A549 (cell line): ENCODE measurements at regions not wholly inside any gene's neighbourhood (a gene's known extent, or its start where the extent isn't known, plus 50 kb on each side); places are given as distances from the start of the nearest gene placed in this dataset.
"Not testable (repeated sequence)": the region's sequence is repeated elsewhere in the genome, so short reads cannot be mapped to it uniquely, and the experiment has no call there.

Experiments used
- ATAC-seq, 2 experiments: fragments of 200-7000 bp in 1 of 2; fragments of >200 bp in 1 of 2; cut with Nextera tagmentation in 1 of 2; cut with Tn5 transposase in 1 of 2; 3 replicates each; pipeline versions ENCODE4 v1.8.0 to v1.9.1; 2018 to 2020; ENCODE audit warnings: mild to moderate bottlenecking in 1 of 2, moderate library complexity in 1 of 2
- CTCF ChIA-PET: fragments of 300-600 bp; sonication (Branson Sonifier 250); formaldehyde crosslinking; extraction: SDS; loops from one replicate; lab custom pipeline; 2021; ENCODE audit warnings: antibody characterized with exemption, inconsistent platforms; lab: Yijun Ruan, JAX
- POLR2A ChIA-PET: fragments of 350-600 bp; formaldehyde crosslinking; extraction: SDS; loops from one replicate; lab custom pipeline; 2021; ENCODE audit warnings: antibody characterized with exemption, inconsistent platforms; lab: Yijun Ruan, JAX
- DNase-seq, 2 experiments: peaks; one replicate each; pipeline versions ENCODE4 v3.0.0 to v3.0.0-alpha.2; 2011 to 2016; ENCODE audit warnings: low read depth in 1 of 2, low spot score in 1 of 2
- FAIRE-seq: peaks from 2 replicates; lab custom pipeline; 2011; peaks lifted over from hg19 to GRCh38; lab: Jason Lieb, UNC
- H3K27ac ChIP-seq, 2 experiments: fragments of >200 bp; sonication (Bioruptor Twin); formaldehyde crosslinking; 3 replicates each; pipeline ENCODE4 v1.5.1; 2016 to 2017
- H3K4me1 ChIP-seq: fragments of >200 bp; sonication (Bioruptor Twin); formaldehyde crosslinking; 3 replicates; pipeline ENCODE4 v1.6.1; 2016
- H3K4me2 ChIP-seq: fragments of >200 bp; sonication (Bioruptor Twin); formaldehyde crosslinking; 3 replicates; pipeline ENCODE4 v1.6.1; 2016
- H3K4me3 ChIP-seq: fragments of >200 bp; sonication (Bioruptor Twin); formaldehyde crosslinking; 3 replicates; pipeline ENCODE4 v1.5.1; 2016
- H3K9me3 ChIP-seq: fragments of >200 bp; sonication (Bioruptor Twin); formaldehyde crosslinking; 3 replicates; pipeline ENCODE4 v1.6.1; 2016
- EHMT2 ChIP-seq: fragments of 200-600 bp; sonication (generic); IDR thresholded peaks from 2 replicates; pipeline ENCODE4 v1.6.1; 2016; ENCODE audit warnings: antibody characterized with exemption, low read depth, mild to moderate bottlenecking, moderate library complexity
- FOSB ChIP-seq: fragments of 250-450 bp; sonication (Bioruptor Pico); IDR thresholded peaks from 2 replicates; pipeline ENCODE4 v1.5.0; 2020; ENCODE audit warnings: mild to moderate bottlenecking, moderate library complexity
- FOSL2 ChIP-seq, 2 experiments: fragments of 450-650 bp in 1 of 2; fragments of >200 bp in 1 of 2; sonication (Bioruptor Twin) in 1 of 2; formaldehyde crosslinking; IDR thresholded peaks; 2 replicates each; pipeline versions ENCODE4 v1.5.0 to v1.6.1; 2016 to 2020; ENCODE audit warnings: mild to moderate bottlenecking in 1 of 2, moderate library complexity in 1 of 2
- HEYL ChIP-seq: fragments of 250-450 bp; sonication (Bioruptor Pico); IDR thresholded peaks from 2 replicates; pipeline ENCODE4 v1.8.0; 2021; ENCODE audit warnings: mild to moderate bottlenecking, moderate library complexity
- HOXA7 ChIP-seq: fragments of 250-450 bp; sonication (Bioruptor Pico); IDR thresholded peaks from 2 replicates; pipeline ENCODE4 v1.5.0; 2020; ENCODE audit warnings: mild to moderate bottlenecking, moderate library complexity
- HOXB13 ChIP-seq: fragments of 250-450 bp; sonication (Bioruptor Pico); IDR thresholded peaks from 2 replicates; pipeline ENCODE4 v1.5.0; 2020; ENCODE audit warnings: low read depth, mild to moderate bottlenecking, moderate library complexity
- MAFK ChIP-seq: fragments of 450-650 bp; IDR thresholded peaks from 2 replicates; pipeline ENCODE4 v1.6.1; 2014; ENCODE audit not compliant: partially characterized antibody
- NPAS2 ChIP-seq: fragments of 250-450 bp; sonication (Bioruptor Pico); IDR thresholded peaks from 2 replicates; pipeline ENCODE4 v1.8.0; 2022; ENCODE audit warnings: mild to moderate bottlenecking, moderate library complexity, borderline replicate concordance
- PHF8 ChIP-seq: fragments of 200-600 bp; sonication (generic); IDR thresholded peaks from 2 replicates; pipeline ENCODE4 v1.6.1; 2016; ENCODE audit warnings: low read depth, mild to moderate bottlenecking, antibody characterized with exemption, moderate library complexity, borderline replicate concordance
- RAD21 ChIP-seq, 2 experiments: fragments of >200 bp in 1 of 2; sonication (Bioruptor Twin) in 1 of 2; formaldehyde crosslinking in 1 of 2; IDR thresholded peaks in 1 of 2; conservative IDR thresholded peaks in 1 of 2; 2 replicates in 1 of 2; 3 replicates in 1 of 2; pipeline ENCODE4 v1.6.1; 2012 to 2018; ENCODE audit warnings: inconsistent platforms in 1 of 2
- RNF2 ChIP-seq: fragments of 200-600 bp; sonication (generic); IDR thresholded peaks from 2 replicates; pipeline ENCODE4 v1.6.1; 2016; ENCODE audit warnings: low read depth, mild to moderate bottlenecking, antibody characterized with exemption, moderate library complexity, borderline replicate concordance
- SREBF2 ChIP-seq: fragments of 450-650 bp; IDR thresholded peaks from 2 replicates; pipeline ENCODE4 v1.6.1; 2014; ENCODE audit warnings: mild to moderate bottlenecking, moderate library complexity
- ZC3H11A ChIP-seq: fragments of 450-650 bp; IDR thresholded peaks from 2 replicates; pipeline ENCODE4 v1.6.1; 2014; ENCODE audit warnings: antibody characterized with exemption, mild to moderate bottlenecking
- ZNF302 ChIP-seq: fragments of 250-450 bp; sonication (Bioruptor Pico); IDR thresholded peaks from 2 replicates; pipeline ENCODE4 v1.9.0; 2021; ENCODE audit warnings: inconsistent platforms, mild to moderate bottlenecking, moderate library complexity
- ZSCAN20 ChIP-seq: fragments of 250-450 bp; sonication (Bioruptor Pico); IDR thresholded peaks from 2 replicates; pipeline ENCODE4 v1.8.0; 2022; ENCODE audit warnings: mild to moderate bottlenecking, moderate library complexity
- WGBS: methylation state at CpG from one replicate; pipeline ENCODE4 v1.1.6; 2017; ENCODE audit errors: missing lambda C conversion rate; 5-methylcytosine and 5-hydroxymethylcytosine counted together
- TF ChIP-seq, protein P1 (sequence below): IDR thresholded peaks from 2 replicates; pipeline ENCODE4 v1.6.1; 2012
- TF ChIP-seq, protein P2 (sequence below): fragments of 450-650 bp; IDR thresholded peaks from 2 replicates; pipeline ENCODE4 v1.6.1; 2014; ENCODE audit warnings: antibody characterized with exemption
- TF ChIP-seq, protein P3 (sequence below): fragments of >200 bp; sonication (Bioruptor Twin); formaldehyde crosslinking; IDR thresholded peaks from 3 replicates; pipeline ENCODE4 v1.6.1; 2016
- TF ChIP-seq, protein P4 (sequence below): fragments of 200-600 bp; sonication (generic); IDR thresholded peaks from 2 replicates; pipeline ENCODE4 v1.6.1; 2016; ENCODE audit warnings: antibody characterized with exemption, mild to moderate bottlenecking, moderate library complexity

DNA sequence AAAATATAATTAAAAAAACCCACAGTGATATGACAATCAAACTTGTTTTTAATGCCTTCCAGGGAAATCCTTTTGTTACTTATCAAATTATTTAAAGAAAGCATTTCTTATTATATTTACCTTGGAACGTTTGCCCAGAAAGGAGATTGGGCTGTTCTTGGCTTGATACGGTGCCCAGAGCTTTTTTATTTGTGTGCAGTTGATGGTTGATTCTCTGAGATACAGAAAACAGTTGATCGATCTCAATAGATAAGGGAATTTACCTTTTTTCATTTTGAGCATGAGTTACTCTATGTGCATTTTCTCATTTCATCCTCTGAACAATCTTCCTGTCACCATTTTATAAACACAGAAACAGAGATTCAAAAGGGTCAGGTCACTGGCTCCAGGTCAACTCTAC, 72.5 kb upstream of the NEDD9 start:
- no peak for TF ChIP-seq RAD21 (conservative IDR thresholded peaks at IDR 0.05 in 1 of 2, IDR thresholded peaks at IDR 0.05 in 1 of 2)
- TF ChIP-seq MAFK: no peak
- TF ChIP-seq, protein P1, sequence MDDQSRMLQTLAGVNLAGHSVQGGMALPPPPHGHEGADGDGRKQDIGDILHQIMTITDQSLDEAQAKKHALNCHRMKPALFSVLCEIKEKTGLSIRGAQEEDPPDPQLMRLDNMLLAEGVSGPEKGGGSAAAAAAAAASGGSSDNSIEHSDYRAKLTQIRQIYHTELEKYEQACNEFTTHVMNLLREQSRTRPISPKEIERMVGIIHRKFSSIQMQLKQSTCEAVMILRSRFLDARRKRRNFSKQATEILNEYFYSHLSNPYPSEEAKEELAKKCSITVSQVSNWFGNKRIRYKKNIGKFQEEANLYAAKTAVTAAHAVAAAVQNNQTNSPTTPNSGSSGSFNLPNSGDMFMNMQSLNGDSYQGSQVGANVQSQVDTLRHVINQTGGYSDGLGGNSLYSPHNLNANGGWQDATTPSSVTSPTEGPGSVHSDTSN: no peak
- TF ChIP-seq ZC3H11A: no peak
- TF ChIP-seq HEYL (CRISPR knock-in tag): no peak
- TF ChIP-seq, protein P2, sequence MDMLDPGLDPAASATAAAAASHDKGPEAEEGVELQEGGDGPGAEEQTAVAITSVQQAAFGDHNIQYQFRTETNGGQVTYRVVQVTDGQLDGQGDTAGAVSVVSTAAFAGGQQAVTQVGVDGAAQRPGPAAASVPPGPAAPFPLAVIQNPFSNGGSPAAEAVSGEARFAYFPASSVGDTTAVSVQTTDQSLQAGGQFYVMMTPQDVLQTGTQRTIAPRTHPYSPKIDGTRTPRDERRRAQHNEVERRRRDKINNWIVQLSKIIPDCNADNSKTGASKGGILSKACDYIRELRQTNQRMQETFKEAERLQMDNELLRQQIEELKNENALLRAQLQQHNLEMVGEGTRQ: no peak
- no peak for TF ChIP-seq FOSB (CRISPR knock-in tag)
- TF ChIP-seq HOXA7 (CRISPR knock-in tag): no peak
- TF ChIP-seq, protein P3, sequence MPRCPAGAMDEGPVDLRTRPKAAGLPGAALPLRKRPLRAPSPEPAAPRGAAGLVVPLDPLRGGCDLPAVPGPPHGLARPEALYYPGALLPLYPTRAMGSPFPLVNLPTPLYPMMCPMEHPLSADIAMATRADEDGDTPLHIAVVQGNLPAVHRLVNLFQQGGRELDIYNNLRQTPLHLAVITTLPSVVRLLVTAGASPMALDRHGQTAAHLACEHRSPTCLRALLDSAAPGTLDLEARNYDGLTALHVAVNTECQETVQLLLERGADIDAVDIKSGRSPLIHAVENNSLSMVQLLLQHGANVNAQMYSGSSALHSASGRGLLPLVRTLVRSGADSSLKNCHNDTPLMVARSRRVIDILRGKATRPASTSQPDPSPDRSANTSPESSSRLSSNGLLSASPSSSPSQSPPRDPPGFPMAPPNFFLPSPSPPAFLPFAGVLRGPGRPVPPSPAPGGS: no peak
- no peak for TF ChIP-seq SREBF2
- TF ChIP-seq NPAS2 (CRISPR knock-in tag): no peak
- TF ChIP-seq RNF2: no peak
- TF ChIP-seq, protein P4, sequence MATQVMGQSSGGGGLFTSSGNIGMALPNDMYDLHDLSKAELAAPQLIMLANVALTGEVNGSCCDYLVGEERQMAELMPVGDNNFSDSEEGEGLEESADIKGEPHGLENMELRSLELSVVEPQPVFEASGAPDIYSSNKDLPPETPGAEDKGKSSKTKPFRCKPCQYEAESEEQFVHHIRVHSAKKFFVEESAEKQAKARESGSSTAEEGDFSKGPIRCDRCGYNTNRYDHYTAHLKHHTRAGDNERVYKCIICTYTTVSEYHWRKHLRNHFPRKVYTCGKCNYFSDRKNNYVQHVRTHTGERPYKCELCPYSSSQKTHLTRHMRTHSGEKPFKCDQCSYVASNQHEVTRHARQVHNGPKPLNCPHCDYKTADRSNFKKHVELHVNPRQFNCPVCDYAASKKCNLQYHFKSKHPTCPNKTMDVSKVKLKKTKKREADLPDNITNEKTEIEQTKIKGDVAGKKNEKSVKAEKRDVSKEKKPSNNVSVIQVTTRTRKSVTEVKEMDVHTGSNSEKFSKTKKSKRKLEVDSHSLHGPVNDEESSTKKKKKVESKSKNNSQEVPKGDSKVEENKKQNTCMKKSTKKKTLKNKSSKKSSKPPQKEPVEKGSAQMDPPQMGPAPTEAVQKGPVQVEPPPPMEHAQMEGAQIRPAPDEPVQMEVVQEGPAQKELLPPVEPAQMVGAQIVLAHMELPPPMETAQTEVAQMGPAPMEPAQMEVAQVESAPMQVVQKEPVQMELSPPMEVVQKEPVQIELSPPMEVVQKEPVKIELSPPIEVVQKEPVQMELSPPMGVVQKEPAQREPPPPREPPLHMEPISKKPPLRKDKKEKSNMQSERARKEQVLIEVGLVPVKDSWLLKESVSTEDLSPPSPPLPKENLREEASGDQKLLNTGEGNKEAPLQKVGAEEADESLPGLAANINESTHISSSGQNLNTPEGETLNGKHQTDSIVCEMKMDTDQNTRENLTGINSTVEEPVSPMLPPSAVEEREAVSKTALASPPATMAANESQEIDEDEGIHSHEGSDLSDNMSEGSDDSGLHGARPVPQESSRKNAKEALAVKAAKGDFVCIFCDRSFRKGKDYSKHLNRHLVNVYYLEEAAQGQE: no peak
- TF ChIP-seq EHMT2: no peak
- no peak for TF ChIP-seq ZSCAN20 (CRISPR knock-in tag)
- no peak for TF ChIP-seq ZNF302 (CRISPR knock-in tag)
- TF ChIP-seq HOXB13: no peak
- TF ChIP-seq PHF8: no peak
- ChIA-PET CTCF (no interaction called here), POLR2A (no interaction called here)
- no peak overlapping the region for H3K4me2 ChIP-seq
- ATAC-seq (no peak), FAIRE-seq (no peak), DNase-seq (no peak)
- H3K4me3 ChIP-seq: no peak overlapping the region
- no peaks in the 10 kb centered on the region for H3K9me3 ChIP-seq
- H3K4me1 ChIP-seq: 0 out of 3 replicates have a peak, but pooled peaks cover 7% of the 10 kb centered on the region
- 71% methylated on average over 3 of the region's 3 CpGs for WGBS
- no peak overlapping the region for H3K27ac ChIP-seq

DNA sequence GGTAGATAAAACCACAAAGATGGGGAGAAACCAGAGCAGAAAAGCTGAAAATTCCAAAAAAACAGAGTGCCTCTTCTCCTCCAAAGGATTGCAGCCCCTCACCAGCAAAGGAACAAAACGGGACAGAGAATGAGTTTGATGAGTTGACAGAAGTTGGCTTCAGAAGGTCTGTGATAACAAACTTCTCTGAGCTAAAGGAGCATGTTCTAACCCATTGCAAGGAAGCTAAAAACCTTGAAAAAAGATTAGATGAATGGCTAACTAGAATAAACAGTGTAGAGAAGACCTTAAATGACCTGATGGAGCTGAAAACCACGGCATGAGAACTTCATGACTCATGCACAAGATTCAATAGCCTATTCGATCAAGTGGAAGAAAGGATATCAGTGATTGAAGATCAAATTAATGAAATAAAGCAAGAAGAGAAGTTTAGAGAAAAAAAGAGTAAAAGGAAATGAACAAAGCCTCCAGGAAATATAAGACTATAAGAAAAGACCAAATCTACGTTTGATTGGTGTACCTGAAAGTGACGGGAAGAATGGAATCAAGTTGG, 67.5 kb upstream of the NEDD9 start:
- H3K9me3 ChIP-seq; FAIRE-seq; ATAC-seq; DNase-seq; POLR2A ChIA-PET; H3K4me3 ChIP-seq; TF ChIP-seq FOSL2 (IDR thresholded peaks at IDR 0.05): not testable (repeated sequence)
- peaks cover 23% of the 10 kb centered on the region for H3K4me1 ChIP-seq
- peak; percentile 35; the same call in 1 of the 2 replicates for TF ChIP-seq FOSL2 (CRISPR knock-in tag; IDR thresholded peaks at IDR 0.05)
- CTCF ChIA-PET: interaction anchor here (1.5 to 1.6 kb wide), 2 partner anchors 58 to 65 kb away, joined by 3 to 4 read pairs; no protein-coding TSS in a partner anchor
- H3K27ac ChIP-seq: peak overlapping the region; percentile 31 to 72; a peak in 4 of 6 replicates
- 59% methylated on average over 5 of the region's 5 CpGs for whole genome bisulfite sequencing
- peak overlapping the region; percentile 49 for H3K4me2 ChIP-seq

DNA sequence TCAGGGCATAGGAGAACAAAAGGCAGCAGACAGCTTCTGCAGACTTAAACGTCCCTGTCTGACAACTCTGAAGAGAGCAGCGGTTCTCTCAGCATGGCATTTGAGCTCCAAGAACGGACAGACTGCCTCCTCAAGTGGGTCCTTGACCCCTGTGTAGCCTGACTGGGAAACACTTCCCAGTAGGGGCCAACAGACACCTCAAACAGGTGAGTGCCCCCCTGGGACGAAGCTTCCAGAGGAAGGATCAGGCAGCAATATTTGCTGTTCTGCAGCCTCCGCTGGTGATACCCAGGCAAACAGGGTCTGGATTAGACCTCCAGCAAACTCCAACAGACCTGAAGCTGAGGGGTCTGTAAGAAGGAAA, 66.9 kb upstream of the NEDD9 start:
- H3K4me3 ChIP-seq, ATAC-seq, POLR2A ChIA-PET, DNase-seq, FAIRE-seq, H3K9me3 ChIP-seq: not testable (repeated sequence)
- peak overlapping the region; percentile 31 to 72; a peak in 4 of 6 replicates for H3K27ac ChIP-seq
- H3K4me2 ChIP-seq: peak overlapping the region; percentile 49
- 87% methylated on average over 5 of the region's 5 CpGs for WGBS
- CTCF ChIA-PET: interaction anchor here (1.5 to 1.6 kb wide), 2 partner anchors 57 to 64 kb away, joined by 3 to 4 read pairs; no protein-coding TSS in a partner anchor
- H3K4me1 ChIP-seq: peaks cover 23% of the 10 kb centered on the region
